Endodermal cell (in vitro differentiated cells): ENCODE measurements at regions not wholly inside any gene's neighbourhood (a gene's known extent, or its start where the extent isn't known, plus 50 kb on each side); places are given as distances from the start of the nearest gene placed in this dataset.

ENCODE experiments used
- DNase-seq: peaks from one replicate; pipeline ENCODE4 v3.0.0-alpha.2; 2017
- H3K27ac ChIP-seq: 2 replicates; pipeline ENCODE4 v1.5.1; 2013; ENCODE audit warnings: mild to moderate bottlenecking, low read depth, low read length, moderate library complexity
- H3K27me3 ChIP-seq: 2 replicates; pipeline ENCODE4 v1.6.1; 2013; ENCODE audit warnings: mild to moderate bottlenecking, low read length, moderate library complexity; ENCODE audit not compliant: insufficient read depth, control insufficient read depth, poor library complexity, severe bottlenecking
- H3K36me3 ChIP-seq: 2 replicates; pipeline ENCODE4 v1.7.0; 2013; ENCODE audit warnings: mild to moderate bottlenecking, low read length, moderate library complexity; ENCODE audit not compliant: control insufficient read depth, insufficient read depth
- H3K4me1 ChIP-seq: one replicate; pipeline ENCODE4 v1.7.0; 2013; ENCODE audit warnings: low read length; ENCODE audit not compliant: control insufficient read depth, insufficient read depth
- H3K4me3 ChIP-seq: 2 replicates; pipeline ENCODE4 v1.5.1; 2013; ENCODE audit warnings: mild to moderate bottlenecking, low read length, moderate library complexity
- H3K9ac ChIP-seq: 2 replicates; pipeline ENCODE4 v1.6.1; 2013; ENCODE audit warnings: mild to moderate bottlenecking, low read length, moderate library complexity; ENCODE audit not compliant: poor library complexity, severe bottlenecking; ENCODE audit errors: extremely low read depth
- H3K9me3 ChIP-seq: 2 replicates; pipeline ENCODE4 v1.6.1; 2013; ENCODE audit warnings: mild to moderate bottlenecking, low read length, moderate library complexity; ENCODE audit not compliant: control insufficient read depth
- H3K27ac Mint-ChIP-seq: 2 replicates; pipeline ENCODE4 v1.8.0; 2020; ENCODE audit warnings: mixed read lengths
- H3K27me3 Mint-ChIP-seq: 2 replicates; pipeline ENCODE4 v1.8.0; 2021; ENCODE audit warnings: mild to moderate bottlenecking, mixed read lengths; ENCODE audit not compliant: insufficient read depth
- H3K36me3 Mint-ChIP-seq: 2 replicates; pipeline ENCODE4 v1.8.0; 2020; ENCODE audit warnings: low read depth, mixed read lengths
- H3K4me1 Mint-ChIP-seq: 2 replicates; pipeline ENCODE4 v1.8.0; 2020; ENCODE audit warnings: mixed read lengths
- H3K4me3 Mint-ChIP-seq: 2 replicates; pipeline ENCODE4 v1.8.0; 2020; ENCODE audit warnings: mild to moderate bottlenecking, moderate library complexity, mixed read lengths
- H3K9me3 Mint-ChIP-seq: 2 replicates; pipeline ENCODE4 v1.8.0; 2020; ENCODE audit warnings: mild to moderate bottlenecking, mixed read lengths
- CTCF ChIP-seq: fragments of 200-600 bp; sonication (generic); conservative IDR thresholded peaks from 2 replicates; pipeline ENCODE4 v1.5.0; 2021; ENCODE audit warnings: antibody characterized with exemption, mild to moderate bottlenecking
- WGBS, 2 experiments: methylation state at CpG; one replicate each; pipeline versions ENCODE4 v1.1.5 to v1.1.7; 2013; ENCODE audit warnings: missing lambda C conversion rate in 2 of 2, mixed read lengths in 1 of 2; ENCODE audit not compliant: insufficient coverage in 1 of 2, insufficient read length in 1 of 2; 5-methylcytosine and 5-hydroxymethylcytosine counted together

DNA sequence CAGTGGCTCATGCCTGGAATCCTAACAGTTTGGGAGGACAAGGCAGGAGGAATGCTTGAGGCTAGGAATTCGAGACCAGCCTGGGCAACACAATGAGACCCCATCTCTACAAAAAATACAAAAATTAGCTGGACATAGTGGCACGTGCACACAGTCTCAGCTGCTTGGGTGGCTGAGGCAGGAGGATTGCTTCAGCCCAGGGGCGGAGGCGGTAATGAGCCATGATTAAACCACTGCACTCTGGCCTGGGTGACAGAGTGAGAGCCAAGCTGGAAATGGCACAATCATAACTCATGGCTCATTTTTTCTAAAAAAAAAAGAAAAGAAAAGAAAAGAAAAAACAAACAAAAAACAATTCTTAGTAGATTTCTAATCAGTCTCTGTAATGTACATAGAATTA is 446.2 kb downstream of the ELAVL2 start:
- Histone ChIP-seq H3K9ac (no peak overlapping the region), H3K4me3 (no peak overlapping the region), H3K27me3 (no peaks in the 10 kb centered on the region), H3K27ac (no peak overlapping the region), H3K4me1 (no peaks in the 10 kb centered on the region), H3K36me3 (no peaks in the 10 kb centered on the region), H3K9me3 (no peaks in the 10 kb centered on the region)
- DNase-seq: no peak
- no peak overlapping the region for H3K4me3 Mint-ChIP-seq
- no peak overlapping the region for H3K27ac Mint-ChIP-seq
- no peaks in the 10 kb centered on the region for H3K36me3 Mint-ChIP-seq
- no peak for TF ChIP-seq CTCF
- no peaks in the 10 kb centered on the region for H3K27me3 Mint-ChIP-seq
- H3K4me1 Mint-ChIP-seq: no peaks in the 10 kb centered on the region
- H3K9me3 Mint-ChIP-seq: no peaks in the 10 kb centered on the region
- WGBS, 2 experiments: 67 to 92% methylated on average over 1 to 4 of the region's 4 CpGs

- no peak overlapping the region for H3K4me3 Mint-ChIP-seq
These were observed 445.2 kb downstream of the ELAVL2 start for GRCh38 chr9:23380821-23381220.

GRCh38 chr9:23382418-23382817 is 443.6 kb downstream of the ELAVL2 start:
- H3K9me3 Mint-ChIP-seq: no peaks in the 10 kb centered on the region
- H3K27me3 Mint-ChIP-seq: no peaks in the 10 kb centered on the region
- Histone ChIP-seq H3K27ac (no peak overlapping the region), H3K9me3 (no peaks in the 10 kb centered on the region), H3K9ac (no peak overlapping the region), H3K4me1 (no peaks in the 10 kb centered on the region), H3K36me3 (no peaks in the 10 kb centered on the region), H3K4me3 (no peak overlapping the region), H3K27me3 (no peaks in the 10 kb centered on the region)
- H3K4me3 Mint-ChIP-seq: no peak overlapping the region
- H3K36me3 Mint-ChIP-seq: no peaks in the 10 kb centered on the region
- H3K27ac Mint-ChIP-seq: no peak overlapping the region
- 90 to 96% methylated on average over 2 of the region's 2 CpGs for WGBS, 2 experiments
- DNase-seq: no peak
- no peaks in the 10 kb centered on the region for H3K4me1 Mint-ChIP-seq
- no peak for TF ChIP-seq CTCF

More at GRCh38 chr9:23380821-23381220, 445.2 kb downstream of the ELAVL2 start:
- no peak for DNase-seq
- Mint-ChIP-seq H3K27me3 (no peaks in the 10 kb centered on the region), H3K27ac (no peak overlapping the region), H3K4me1 (no peaks in the 10 kb centered on the region), H3K36me3 (no peaks in the 10 kb centered on the region), H3K9me3 (no peaks in the 10 kb centered on the region)
- Histone ChIP-seq H3K36me3 (no peaks in the 10 kb centered on the region), H3K27ac (no peak overlapping the region), H3K4me1 (no peaks in the 10 kb centered on the region), H3K9ac (no peak overlapping the region), H3K27me3 (no peaks in the 10 kb centered on the region), H3K4me3 (no peak overlapping the region), H3K9me3 (no peaks in the 10 kb centered on the region)
- TF ChIP-seq CTCF: no peak
